ENCODE measurements at regions not wholly inside any gene's neighbourhood (a gene's known extent, or its start where the extent isn't known, plus 50 kb on each side); places are given as distances from the start of the nearest gene placed in this dataset.

GRCh38 chr3:148092624-148093347 is 604.9 kb upstream of the AGTR1 start:
- H3K27ac ChIP-seq: no peak overlapping the region
- H3K9me3 ChIP-seq: no peaks in the 10 kb centered on the region
- TF ChIP-seq, protein P1, sequence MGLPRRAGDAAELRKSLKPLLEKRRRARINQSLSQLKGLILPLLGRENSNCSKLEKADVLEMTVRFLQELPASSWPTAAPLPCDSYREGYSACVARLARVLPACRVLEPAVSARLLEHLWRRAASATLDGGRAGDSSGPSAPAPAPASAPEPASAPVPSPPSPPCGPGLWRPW (IDR thresholded peaks at IDR 0.05): no peak
- no peak for DNase-seq (ENCODE audit: low read depth in 1 of 2, low spot score in 1 of 2)
- ATAC-seq: no peak
- H3K4me2 ChIP-seq: no peak overlapping the region
- FAIRE-seq: no peak
- POLR2A ChIA-PET: no interaction called here
- no peaks in the 10 kb centered on the region for H3K4me1 ChIP-seq
- CTCF ChIA-PET: no interaction called here
- H3K4me3 ChIP-seq: no peak overlapping the region
- WGBS (ENCODE audit: missing lambda C conversion rate): 16% methylated on average over 5 of the region's 5 CpGs

GRCh38 chr3:148093753-148094152 is 604.0 kb upstream of the AGTR1 start:
- ATAC-seq (no peak), DNase-seq (ENCODE audit: low read depth in 1 of 2, low spot score in 1 of 2) (no peak), FAIRE-seq (no peak)
- no peaks in the 10 kb centered on the region for H3K9me3 ChIP-seq
- H3K4me2 ChIP-seq: no peak overlapping the region
- no peak overlapping the region for H3K4me3 ChIP-seq
- 2% methylated on average over 1 of the region's 1 CpG for WGBS (ENCODE audit: missing lambda C conversion rate)
- POLR2A ChIA-PET: no interaction called here
- TF ChIP-seq MAFK (IDR thresholded peaks at IDR 0.05; ENCODE audit: partially characterized antibody): peak; percentile 48
- no peak for TF ChIP-seq NFE2L2 (conservative IDR thresholded peaks at IDR 0.05; ENCODE audit: low read length)
- H3K27ac ChIP-seq: no peak overlapping the region
- H3K4me1 ChIP-seq: no peaks in the 10 kb centered on the region
- CTCF ChIA-PET: no interaction called here

DNA sequence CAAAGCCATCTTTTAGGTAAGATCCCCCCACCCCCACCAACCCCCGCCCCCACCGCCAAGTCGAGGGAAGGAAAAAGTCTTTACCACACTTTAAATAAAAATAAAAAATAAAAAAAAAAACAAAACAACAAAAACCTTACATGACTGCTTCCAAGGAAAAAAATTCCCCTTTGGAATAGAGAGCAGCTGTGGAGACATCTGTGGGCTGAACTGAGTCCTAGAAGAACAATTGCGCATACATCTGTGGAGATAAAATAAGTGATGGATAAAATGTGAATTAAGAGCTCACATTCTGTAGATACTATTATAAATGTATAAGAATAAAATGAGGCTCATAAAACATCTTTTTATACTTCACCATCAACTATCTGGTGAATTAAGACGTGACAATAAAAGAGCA is 601.7 kb upstream of the AGTR1 start:
- FAIRE-seq (no peak), DNase-seq (ENCODE audit: low read depth in 1 of 2, low spot score in 1 of 2) (no peak), ATAC-seq (no peak)
- H3K9me3 ChIP-seq: no peaks in the 10 kb centered on the region
- no peak overlapping the region for H3K4me3 ChIP-seq
- POLR2A ChIA-PET: no interaction called here
- CTCF ChIA-PET: no interaction called here
- H3K4me2 ChIP-seq: no peak overlapping the region
- no peak for TF ChIP-seq MAZ (IDR thresholded peaks at IDR 0.05; ENCODE audit: borderline replicate concordance, low read depth, low read length)
- no peak for TF ChIP-seq HOXA7 (CRISPR knock-in tag; IDR thresholded peaks at IDR 0.05)
- no peak for TF ChIP-seq RCOR1 (IDR thresholded peaks at IDR 0.05; ENCODE audit: low read depth, low read length)
- 47% methylated on average over 5 of the region's 5 CpGs for WGBS (ENCODE audit: missing lambda C conversion rate)
- no peak overlapping the region for H3K27ac ChIP-seq
- H3K4me1 ChIP-seq: no peaks in the 10 kb centered on the region

DNA sequence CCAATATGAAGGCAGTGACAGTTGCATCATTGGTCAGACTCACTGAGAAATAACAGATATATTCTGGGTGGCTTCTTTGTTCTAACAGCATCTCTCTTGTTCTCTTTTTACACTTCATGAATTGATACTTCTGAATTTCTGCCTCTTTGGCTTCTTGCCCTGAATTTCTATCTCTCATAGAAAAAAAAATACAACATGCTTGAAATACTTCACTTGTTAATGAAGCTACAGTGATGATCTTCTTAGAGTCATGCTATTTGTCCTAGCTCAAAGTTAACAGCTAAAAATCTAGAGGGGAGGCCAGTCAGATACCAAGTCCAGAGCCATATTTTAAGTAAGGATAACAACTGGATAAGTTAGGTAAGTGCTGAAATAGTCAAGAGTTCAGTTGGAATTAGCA is 597.2 kb upstream of the AGTR1 start:
- Histone ChIP-seq H3K4me1 (no peaks in the 10 kb centered on the region), H3K27ac (no peak overlapping the region), H3K4me2 (no peak overlapping the region), H3K9me3 (no peaks in the 10 kb centered on the region), H3K4me3 (no peak overlapping the region)
- ChIA-PET POLR2A (no interaction called here), CTCF (no interaction called here)
- DNase-seq (ENCODE audit: low read depth in 1 of 2, low spot score in 1 of 2) (no peak), FAIRE-seq (no peak), ATAC-seq (no peak)
- no peak for TF ChIP-seq NFE2L2 (conservative IDR thresholded peaks at IDR 0.05; ENCODE audit: low read length)
- TF ChIP-seq PHF8 (IDR thresholded peaks at IDR 0.05; ENCODE audit: borderline replicate concordance, low read depth): no peak
- TF ChIP-seq TFCP2L1 (CRISPR knock-in tag; IDR thresholded peaks at IDR 0.05): no peak
- no peak for TF ChIP-seq BHLHE40 (IDR thresholded peaks at IDR 0.05; ENCODE audit: low read depth, low read length)
- no peak for TF ChIP-seq JUNB (IDR thresholded peaks at IDR 0.05)
- no peak for TF ChIP-seq KDM5A (IDR thresholded peaks at IDR 0.05)

GRCh38 chr3:148101061-148101460 is 596.6 kb upstream of the AGTR1 start:
- H3K4me2 ChIP-seq: no peak overlapping the region
- POLR2A ChIA-PET: no interaction called here
- no peak overlapping the region for H3K4me3 ChIP-seq
- ATAC-seq (no peak), DNase-seq (ENCODE audit: low read depth in 1 of 2, low spot score in 1 of 2) (no peak), FAIRE-seq (no peak)
- TF ChIP-seq PBX3 (IDR thresholded peaks at IDR 0.05) (no peak), NR3C1 (IDR thresholded peaks at IDR 0.05) (no peak), BHLHE40 (IDR thresholded peaks at IDR 0.05; ENCODE audit: low read depth, low read length) (no peak), SMC3 (IDR thresholded peaks at IDR 0.05) (no peak), POLR2AphosphoS2 (conservative IDR thresholded peaks at IDR 0.05; ENCODE audit: low read length) (no peak), JUN (IDR thresholded peaks at IDR 0.05) (no peak), CBX8 (IDR thresholded peaks at IDR 0.05) (no peak), CHD2 (IDR thresholded peaks at IDR 0.05; ENCODE audit: low read length, partially characterized antibody) (no peak), HMGXB4 (CRISPR knock-in tag; IDR thresholded peaks at IDR 0.05; ENCODE audit: borderline replicate concordance) (no peak)
- TF ChIP-seq, protein P2, sequence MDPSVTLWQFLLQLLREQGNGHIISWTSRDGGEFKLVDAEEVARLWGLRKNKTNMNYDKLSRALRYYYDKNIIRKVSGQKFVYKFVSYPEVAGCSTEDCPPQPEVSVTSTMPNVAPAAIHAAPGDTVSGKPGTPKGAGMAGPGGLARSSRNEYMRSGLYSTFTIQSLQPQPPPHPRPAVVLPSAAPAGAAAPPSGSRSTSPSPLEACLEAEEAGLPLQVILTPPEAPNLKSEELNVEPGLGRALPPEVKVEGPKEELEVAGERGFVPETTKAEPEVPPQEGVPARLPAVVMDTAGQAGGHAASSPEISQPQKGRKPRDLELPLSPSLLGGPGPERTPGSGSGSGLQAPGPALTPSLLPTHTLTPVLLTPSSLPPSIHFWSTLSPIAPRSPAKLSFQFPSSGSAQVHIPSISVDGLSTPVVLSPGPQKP (IDR thresholded peaks at IDR 0.05; ENCODE audit: low read depth, low read length): no peak
- TF ChIP-seq, protein P3, sequence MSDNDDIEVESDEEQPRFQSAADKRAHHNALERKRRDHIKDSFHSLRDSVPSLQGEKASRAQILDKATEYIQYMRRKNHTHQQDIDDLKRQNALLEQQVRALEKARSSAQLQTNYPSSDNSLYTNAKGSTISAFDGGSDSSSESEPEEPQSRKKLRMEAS (IDR thresholded peaks at IDR 0.05): no peak
- no peaks in the 10 kb centered on the region for H3K4me1 ChIP-seq
- H3K27ac ChIP-seq: no peak overlapping the region
- no peaks in the 10 kb centered on the region for H3K9me3 ChIP-seq
- WGBS (ENCODE audit: missing lambda C conversion rate): 13% methylated on average over 1 of the region's 1 CpG
- CTCF ChIA-PET: no interaction called here
